ENCODE measurements at regions not wholly inside any gene's neighbourhood (a gene's known extent, or its start where the extent isn't known, plus 50 kb on each side); places are given as distances from the start of the nearest gene placed in this dataset.

DNA sequence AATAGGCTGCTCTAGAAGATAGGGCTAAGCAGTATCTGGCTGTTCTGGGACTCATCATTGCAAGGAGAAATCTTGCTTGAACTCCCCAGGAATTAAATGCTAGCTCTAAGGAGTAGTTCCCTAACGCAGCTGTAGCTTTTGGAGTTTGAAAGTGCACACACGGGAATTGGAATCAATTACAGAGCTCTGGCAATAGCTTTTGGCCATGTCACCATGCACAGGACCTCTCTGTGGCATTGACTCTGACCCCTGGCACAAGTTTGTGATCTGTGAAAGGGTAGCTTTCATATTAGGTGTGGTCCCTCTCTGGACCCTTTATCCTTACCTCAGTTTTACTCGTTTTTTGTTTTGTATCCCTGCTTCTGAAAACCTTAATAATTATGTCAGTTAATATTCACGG, 121.6 kb downstream of the FAT3 start:
- intact Hi-C loops (cut with micrococcal nuclease; ENCODE audit: unreplicated experiment) (no loop called here), in situ Hi-C loops (cut with HindIII; ENCODE audit: low pct_unique_long_range_greater_than_20kb, low sequenced_read_pairs) (no loop called here)
- ChIA-PET POLR2A (no interaction called here), CTCF (no interaction called here)
- ATAC-seq (no peak), DNase-seq (ENCODE audit: low read depth, low spot score) (no peak)
- Histone ChIP-seq H3K36me3 (ENCODE audit: control insufficient read depth, insufficient read depth, low read length) (no peaks in the 10 kb centered on the region), H3K9me3 (ENCODE audit: control insufficient read depth, insufficient read depth, low read depth, low read length) (no peaks in the 10 kb centered on the region), H3K27me3 (ENCODE audit: control insufficient read depth, insufficient read depth, low read length) (no peaks in the 10 kb centered on the region), H3K27ac (ENCODE audit: low read length) (no peak overlapping the region), H3K4me1 (ENCODE audit: control insufficient read depth, insufficient read depth, low read length) (no peaks in the 10 kb centered on the region), H3K4me3 (ENCODE audit: low read depth in 2 of 2, low read length in 2 of 2) (no peak overlapping the region)
- TF ChIP-seq POLR2AphosphoS5 (IDR thresholded peaks at IDR 0.05; ENCODE audit: low read depth, low read length), result no peak
- TF ChIP-seq, protein P1, sequence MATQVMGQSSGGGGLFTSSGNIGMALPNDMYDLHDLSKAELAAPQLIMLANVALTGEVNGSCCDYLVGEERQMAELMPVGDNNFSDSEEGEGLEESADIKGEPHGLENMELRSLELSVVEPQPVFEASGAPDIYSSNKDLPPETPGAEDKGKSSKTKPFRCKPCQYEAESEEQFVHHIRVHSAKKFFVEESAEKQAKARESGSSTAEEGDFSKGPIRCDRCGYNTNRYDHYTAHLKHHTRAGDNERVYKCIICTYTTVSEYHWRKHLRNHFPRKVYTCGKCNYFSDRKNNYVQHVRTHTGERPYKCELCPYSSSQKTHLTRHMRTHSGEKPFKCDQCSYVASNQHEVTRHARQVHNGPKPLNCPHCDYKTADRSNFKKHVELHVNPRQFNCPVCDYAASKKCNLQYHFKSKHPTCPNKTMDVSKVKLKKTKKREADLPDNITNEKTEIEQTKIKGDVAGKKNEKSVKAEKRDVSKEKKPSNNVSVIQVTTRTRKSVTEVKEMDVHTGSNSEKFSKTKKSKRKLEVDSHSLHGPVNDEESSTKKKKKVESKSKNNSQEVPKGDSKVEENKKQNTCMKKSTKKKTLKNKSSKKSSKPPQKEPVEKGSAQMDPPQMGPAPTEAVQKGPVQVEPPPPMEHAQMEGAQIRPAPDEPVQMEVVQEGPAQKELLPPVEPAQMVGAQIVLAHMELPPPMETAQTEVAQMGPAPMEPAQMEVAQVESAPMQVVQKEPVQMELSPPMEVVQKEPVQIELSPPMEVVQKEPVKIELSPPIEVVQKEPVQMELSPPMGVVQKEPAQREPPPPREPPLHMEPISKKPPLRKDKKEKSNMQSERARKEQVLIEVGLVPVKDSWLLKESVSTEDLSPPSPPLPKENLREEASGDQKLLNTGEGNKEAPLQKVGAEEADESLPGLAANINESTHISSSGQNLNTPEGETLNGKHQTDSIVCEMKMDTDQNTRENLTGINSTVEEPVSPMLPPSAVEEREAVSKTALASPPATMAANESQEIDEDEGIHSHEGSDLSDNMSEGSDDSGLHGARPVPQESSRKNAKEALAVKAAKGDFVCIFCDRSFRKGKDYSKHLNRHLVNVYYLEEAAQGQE (IDR thresholded peaks at IDR 0.05; ENCODE audit: insufficient read depth in 1 of 2, low read depth in 2 of 2, low read length in 1 of 2), result no peak
- TF ChIP-seq, protein P2, sequence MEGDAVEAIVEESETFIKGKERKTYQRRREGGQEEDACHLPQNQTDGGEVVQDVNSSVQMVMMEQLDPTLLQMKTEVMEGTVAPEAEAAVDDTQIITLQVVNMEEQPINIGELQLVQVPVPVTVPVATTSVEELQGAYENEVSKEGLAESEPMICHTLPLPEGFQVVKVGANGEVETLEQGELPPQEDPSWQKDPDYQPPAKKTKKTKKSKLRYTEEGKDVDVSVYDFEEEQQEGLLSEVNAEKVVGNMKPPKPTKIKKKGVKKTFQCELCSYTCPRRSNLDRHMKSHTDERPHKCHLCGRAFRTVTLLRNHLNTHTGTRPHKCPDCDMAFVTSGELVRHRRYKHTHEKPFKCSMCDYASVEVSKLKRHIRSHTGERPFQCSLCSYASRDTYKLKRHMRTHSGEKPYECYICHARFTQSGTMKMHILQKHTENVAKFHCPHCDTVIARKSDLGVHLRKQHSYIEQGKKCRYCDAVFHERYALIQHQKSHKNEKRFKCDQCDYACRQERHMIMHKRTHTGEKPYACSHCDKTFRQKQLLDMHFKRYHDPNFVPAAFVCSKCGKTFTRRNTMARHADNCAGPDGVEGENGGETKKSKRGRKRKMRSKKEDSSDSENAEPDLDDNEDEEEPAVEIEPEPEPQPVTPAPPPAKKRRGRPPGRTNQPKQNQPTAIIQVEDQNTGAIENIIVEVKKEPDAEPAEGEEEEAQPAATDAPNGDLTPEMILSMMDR (IDR thresholded peaks at IDR 0.05), result no peak
- TF ChIP-seq SIN3A (IDR thresholded peaks at IDR 0.05; ENCODE audit: borderline replicate concordance, insufficient read depth, low read depth, low read length), result no peak
- TF ChIP-seq TCF7L2 (IDR thresholded peaks at IDR 0.05; ENCODE audit: low read depth, low read length), result no peak
- no TSS peak for BruUV-seq (replicated peaks)

DNA sequence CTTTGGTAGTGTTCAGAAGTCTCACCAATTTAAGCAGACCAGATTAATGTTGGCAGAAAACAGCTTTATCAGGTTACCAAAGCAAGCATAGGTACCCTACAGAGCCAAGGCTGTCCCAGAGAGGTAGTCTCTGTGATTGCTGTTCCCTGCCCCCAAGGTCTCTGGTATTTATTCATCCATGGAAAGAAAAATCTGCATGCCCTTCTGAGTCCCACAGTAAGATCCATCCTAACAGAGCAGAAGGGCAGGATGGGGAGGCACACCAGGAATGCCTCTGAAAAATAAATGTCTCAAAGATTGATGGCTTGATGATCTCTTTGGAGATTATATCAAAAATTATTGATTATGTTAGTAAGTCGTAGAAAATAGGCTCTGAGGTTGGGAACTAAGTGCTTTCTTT, 122.8 kb downstream of the FAT3 start:
- CTCF ChIA-PET, result no interaction called here
- H3K27ac ChIP-seq (ENCODE audit: low read length), result no peak overlapping the region
- in situ Hi-C loops (cut with HindIII; ENCODE audit: low pct_unique_long_range_greater_than_20kb, low sequenced_read_pairs) (no loop called here), intact Hi-C loops (cut with micrococcal nuclease; ENCODE audit: unreplicated experiment) (no loop called here)
- no peaks in the 10 kb centered on the region for H3K9me3 ChIP-seq (ENCODE audit: control insufficient read depth, insufficient read depth, low read depth, low read length)
- ATAC-seq, result no peak
- H3K4me1 ChIP-seq (ENCODE audit: control insufficient read depth, insufficient read depth, low read length), result no peaks in the 10 kb centered on the region
- POLR2A ChIA-PET, result no interaction called here
- no peak overlapping the region for H3K4me3 ChIP-seq (ENCODE audit: low read depth in 2 of 2, low read length in 2 of 2)
- DNase-seq (ENCODE audit: low read depth, low spot score), result no peak
- no peaks in the 10 kb centered on the region for H3K27me3 ChIP-seq (ENCODE audit: control insufficient read depth, insufficient read depth, low read length)
- no peaks in the 10 kb centered on the region for H3K36me3 ChIP-seq (ENCODE audit: control insufficient read depth, insufficient read depth, low read length)
- TF ChIP-seq, protein P1 (IDR thresholded peaks at IDR 0.05; ENCODE audit: insufficient read depth in 1 of 2, low read depth in 2 of 2, low read length in 1 of 2), result no peak
- no peak for TF ChIP-seq SIN3A (IDR thresholded peaks at IDR 0.05; ENCODE audit: borderline replicate concordance, insufficient read depth, low read depth, low read length)
- TF ChIP-seq TCF7L2 (IDR thresholded peaks at IDR 0.05; ENCODE audit: low read depth, low read length), result no peak
- TF ChIP-seq, protein P2 (IDR thresholded peaks at IDR 0.05), result no peak
- TF ChIP-seq POLR2AphosphoS5 (IDR thresholded peaks at IDR 0.05; ENCODE audit: low read depth, low read length), result no peak
- BruUV-seq (replicated peaks), result no TSS peak

All from Panc1 (cell line).